ENCODE measurements at regions not wholly inside any gene's neighbourhood (a gene's known extent, or its start where the extent isn't known, plus 50 kb on each side); places are given as distances from the start of the nearest gene placed in this dataset.

GRCh38 chr6:145283856-145284255 lies 451.5 kb downstream of the EPM2A start:
- TF ChIP-seq HDAC2 (IDR thresholded peaks at IDR 0.05; ENCODE audit: borderline replicate concordance in 1 of 2, low read depth in 2 of 2, low read length in 2 of 2) (no peak), CTCF (IDR thresholded peaks at IDR 0.05; ENCODE audit: control extremely low read depth in 1 of 3, insufficient read depth in 1 of 3, low read depth in 1 of 3, low read length in 3 of 3) (no peak), EP300 (IDR thresholded peaks at IDR 0.05; ENCODE audit: borderline replicate concordance in 1 of 2, low read depth in 2 of 2, low read length in 2 of 2) (no peak)

Measured in H1 (cell line).